WTC11 (cell line): ENCODE measurements at regions not wholly inside any gene's neighbourhood (a gene's known extent, or its start where the extent isn't known, plus 50 kb on each side); places are given as distances from the start of the nearest gene placed in this dataset.

ENCODE experiments used
- CBFB ChIP-seq: sonication (generic); formaldehyde crosslinking; IDR thresholded peaks from 2 replicates; pipeline ENCODE4 v1.8.1; 2022; ENCODE audit warnings: mild to moderate bottlenecking, low read depth, missing genetic modification reagents
- CREB1 ChIP-seq: sonication (generic); formaldehyde crosslinking; IDR thresholded peaks from 2 replicates; pipeline ENCODE4 v1.8.0; 2023; ENCODE audit warnings: mild to moderate bottlenecking, missing genetic modification reagents
- ELF4 ChIP-seq: sonication (generic); formaldehyde crosslinking; IDR thresholded peaks from 2 replicates; pipeline ENCODE4 v1.8.1; 2022; ENCODE audit warnings: low read depth, mild to moderate bottlenecking, moderate library complexity, missing genetic modification reagents
- HMGA2 ChIP-seq: fragments of 250-450 bp; sonication (Bioruptor Pico); IDR thresholded peaks from 2 replicates; pipeline ENCODE4 v1.4.0; 2021; ENCODE audit warnings: mild to moderate bottlenecking, moderate library complexity
- NR1H2 ChIP-seq: sonication (generic); formaldehyde crosslinking; IDR thresholded peaks from 2 replicates; pipeline ENCODE4 v1.9.0; 2021; ENCODE audit warnings: mild to moderate bottlenecking, moderate library complexity, missing genetic modification reagents
- SP1 ChIP-seq: sonication (generic); formaldehyde crosslinking; conservative IDR thresholded peaks from 2 replicates; pipeline ENCODE4 v1.8.1; 2022; ENCODE audit warnings: missing genetic modification reagents
- TP53 ChIP-seq: sonication (generic); formaldehyde crosslinking; IDR thresholded peaks from 2 replicates; pipeline ENCODE4 v1.8.1; 2023; ENCODE audit warnings: mild to moderate bottlenecking, missing genetic modification reagents
- ZNF121 ChIP-seq: sonication (generic); formaldehyde crosslinking; IDR thresholded peaks from 2 replicates; pipeline ENCODE4 v1.8.0; 2023; ENCODE audit warnings: missing genetic modification reagents
- ZNF423 ChIP-seq: fragments of 250-450 bp; sonication (Bioruptor Pico); IDR thresholded peaks from 2 replicates; pipeline ENCODE4 v2.1.2; 2022; ENCODE audit warnings: mild to moderate bottlenecking, moderate library complexity
- TF ChIP-seq, protein P1 (sequence below): fragments of 200-600 bp; IDR thresholded peaks from 2 replicates; pipeline ENCODE4 v1.8.0; 2022; ENCODE audit warnings: antibody characterized with exemption
- TF ChIP-seq, protein P2 (sequence below): sonication (generic); formaldehyde crosslinking; IDR thresholded peaks from 2 replicates; pipeline ENCODE4 v1.8.1; 2023; ENCODE audit warnings: mild to moderate bottlenecking, missing genetic modification reagents, moderate library complexity
- TF ChIP-seq, protein P3 (sequence below): fragments of 250-450 bp; sonication (Bioruptor Pico); IDR thresholded peaks from 2 replicates; pipeline ENCODE4 v1.8.0; 2021; ENCODE audit warnings: mild to moderate bottlenecking

- no peak for TF ChIP-seq CREB1
- no peak for TF ChIP-seq HMGA2 (CRISPR knock-in tag)
- TF ChIP-seq, protein P1, sequence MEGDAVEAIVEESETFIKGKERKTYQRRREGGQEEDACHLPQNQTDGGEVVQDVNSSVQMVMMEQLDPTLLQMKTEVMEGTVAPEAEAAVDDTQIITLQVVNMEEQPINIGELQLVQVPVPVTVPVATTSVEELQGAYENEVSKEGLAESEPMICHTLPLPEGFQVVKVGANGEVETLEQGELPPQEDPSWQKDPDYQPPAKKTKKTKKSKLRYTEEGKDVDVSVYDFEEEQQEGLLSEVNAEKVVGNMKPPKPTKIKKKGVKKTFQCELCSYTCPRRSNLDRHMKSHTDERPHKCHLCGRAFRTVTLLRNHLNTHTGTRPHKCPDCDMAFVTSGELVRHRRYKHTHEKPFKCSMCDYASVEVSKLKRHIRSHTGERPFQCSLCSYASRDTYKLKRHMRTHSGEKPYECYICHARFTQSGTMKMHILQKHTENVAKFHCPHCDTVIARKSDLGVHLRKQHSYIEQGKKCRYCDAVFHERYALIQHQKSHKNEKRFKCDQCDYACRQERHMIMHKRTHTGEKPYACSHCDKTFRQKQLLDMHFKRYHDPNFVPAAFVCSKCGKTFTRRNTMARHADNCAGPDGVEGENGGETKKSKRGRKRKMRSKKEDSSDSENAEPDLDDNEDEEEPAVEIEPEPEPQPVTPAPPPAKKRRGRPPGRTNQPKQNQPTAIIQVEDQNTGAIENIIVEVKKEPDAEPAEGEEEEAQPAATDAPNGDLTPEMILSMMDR: no peak
- TF ChIP-seq ZNF423 (CRISPR knock-in tag): no peak
- no peak for TF ChIP-seq NR1H2 (CRISPR knock-in tag)
- no peak for TF ChIP-seq ZNF121
- TF ChIP-seq, protein P2, sequence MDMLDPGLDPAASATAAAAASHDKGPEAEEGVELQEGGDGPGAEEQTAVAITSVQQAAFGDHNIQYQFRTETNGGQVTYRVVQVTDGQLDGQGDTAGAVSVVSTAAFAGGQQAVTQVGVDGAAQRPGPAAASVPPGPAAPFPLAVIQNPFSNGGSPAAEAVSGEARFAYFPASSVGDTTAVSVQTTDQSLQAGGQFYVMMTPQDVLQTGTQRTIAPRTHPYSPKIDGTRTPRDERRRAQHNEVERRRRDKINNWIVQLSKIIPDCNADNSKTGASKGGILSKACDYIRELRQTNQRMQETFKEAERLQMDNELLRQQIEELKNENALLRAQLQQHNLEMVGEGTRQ: no peak
- TF ChIP-seq TP53: no peak
- no peak for TF ChIP-seq ELF4 (CRISPR knock-in tag)
- TF ChIP-seq, protein P3, sequence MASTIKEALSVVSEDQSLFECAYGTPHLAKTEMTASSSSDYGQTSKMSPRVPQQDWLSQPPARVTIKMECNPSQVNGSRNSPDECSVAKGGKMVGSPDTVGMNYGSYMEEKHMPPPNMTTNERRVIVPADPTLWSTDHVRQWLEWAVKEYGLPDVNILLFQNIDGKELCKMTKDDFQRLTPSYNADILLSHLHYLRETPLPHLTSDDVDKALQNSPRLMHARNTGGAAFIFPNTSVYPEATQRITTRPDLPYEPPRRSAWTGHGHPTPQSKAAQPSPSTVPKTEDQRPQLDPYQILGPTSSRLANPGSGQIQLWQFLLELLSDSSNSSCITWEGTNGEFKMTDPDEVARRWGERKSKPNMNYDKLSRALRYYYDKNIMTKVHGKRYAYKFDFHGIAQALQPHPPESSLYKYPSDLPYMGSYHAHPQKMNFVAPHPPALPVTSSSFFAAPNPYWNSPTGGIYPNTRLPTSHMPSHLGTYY (CRISPR knock-in tag): no peak
- TF ChIP-seq CBFB (CRISPR knock-in tag): no peak
- no peak for TF ChIP-seq SP1 (CRISPR knock-in tag)
Observed at GRCh38 chr7:68529221-68529620, 1069.1 kb upstream of the AUTS2 start.
